GM12864 (cell line): ENCODE measurements at regions not wholly inside any gene's neighbourhood (a gene's known extent, or its start where the extent isn't known, plus 50 kb on each side); places are given as distances from the start of the nearest gene placed in this dataset.

Experiments used
- DNase-seq: peaks from one replicate; pipeline ENCODE4 v3.0.0-alpha.2; 2011; ENCODE audit warnings: low read depth
- H3K4me3 ChIP-seq: 2 replicates; pipeline ENCODE4 v1.5.1; 2011; ENCODE audit warnings: mild to moderate bottlenecking, low read depth, low read length, control low read depth
- CTCF ChIP-seq: IDR thresholded peaks from 2 replicates; pipeline ENCODE4 v1.5.1; 2011; ENCODE audit warnings: low read depth, mild to moderate bottlenecking, moderate library complexity, low read length, control low read depth, inconsistent platforms; ENCODE audit errors: missing control alignments

GRCh38 chr9:28770226-28770625 is 1196.9 kb upstream of the C9orf72 start:
- H3K4me3 ChIP-seq = no peak overlapping the region
- no peak for DNase-seq
- no peak for TF ChIP-seq CTCF

- DNase-seq = no peak
- no peak overlapping the region for H3K4me3 ChIP-seq
- no peak for TF ChIP-seq CTCF
Measured at GRCh38 chr9:28770827-28771226, 1197.5 kb upstream of the C9orf72 start.

- peak; percentile 44 for TF ChIP-seq CTCF
- DNase-seq = no peak
- H3K4me3 ChIP-seq = no peak overlapping the region
Measured at GRCh38 chr9:28774433-28775235, 1201.4 kb upstream of the C9orf72 start.

- no peak for DNase-seq
Measured at GRCh38 chr9:28779243-28779642, 1206.0 kb upstream of the C9orf72 start.

GRCh38 chr9:28781481-28781880 is 1208.2 kb upstream of the C9orf72 start:
- DNase-seq = no peak
- no peak overlapping the region for H3K4me3 ChIP-seq
- TF ChIP-seq CTCF = no peak

More at GRCh38 chr9:28779243-28779642, 1206.0 kb upstream of the C9orf72 start:
- no peak overlapping the region for H3K4me3 ChIP-seq
- TF ChIP-seq CTCF = no peak

GRCh38 chr9:28782630-28783029 is 1209.3 kb upstream of the C9orf72 start:
- TF ChIP-seq CTCF = no peak
- H3K4me3 ChIP-seq = no peak overlapping the region
- DNase-seq = no peak

GRCh38 chr9:28792716-28793115 is 1219.4 kb upstream of the C9orf72 start:
- no peak for DNase-seq
- no peak for TF ChIP-seq CTCF
- H3K4me3 ChIP-seq = no peak overlapping the region
